ENCODE measurements at regions not wholly inside any gene's neighbourhood (a gene's known extent, or its start where the extent isn't known, plus 50 kb on each side); places are given as distances from the start of the nearest gene placed in this dataset.

GRCh38 chr3:177362626-177363025 is 165.3 kb upstream of the TBL1XR1 start:
- BruUV-seq (replicated peaks), result no TSS peak
- intact Hi-C loops (cut with micrococcal nuclease; ENCODE audit: unreplicated experiment) (no loop called here), in situ Hi-C loops (cut with HindIII; ENCODE audit: extremely low pct_ligation_motif_present, low pct_unique_long_range_greater_than_20kb) (loop anchor here (5.0 to 10.0 kb wide), 2 partner anchors 310 to 412 kb away; no protein-coding TSS in a partner anchor)
- Histone ChIP-seq H3K27ac (ENCODE audit: extremely low read length, insufficient read depth, low read length) (no peak overlapping the region), H3K79me2 (ENCODE audit: insufficient read depth, low read length) (no peaks in the 10 kb centered on the region), H3K4me1 (ENCODE audit: insufficient read depth, low read length) (peaks cover 55% of the 10 kb centered on the region), H2AFZ (ENCODE audit: low read length) (no peak overlapping the region), H3K27me3 (ENCODE audit: control insufficient read depth in 1 of 2, insufficient read depth in 2 of 2, low read length in 2 of 2) (no peaks in the 10 kb centered on the region), H3K9me3 (ENCODE audit: low read length) (no peaks in the 10 kb centered on the region), H3K4me3 (replicated peaks in 1 of 3; ENCODE audit: insufficient read depth in 1 of 3, low read depth in 2 of 3, low read length in 3 of 3) (no peak overlapping the region), H4K20me1 (ENCODE audit: insufficient read depth, low read length) (no peaks in the 10 kb centered on the region), H3K36me3 (replicated peaks in 1 of 2; ENCODE audit: control insufficient read depth in 1 of 2, insufficient read depth in 2 of 2, low read length in 2 of 2) (no peaks in the 10 kb centered on the region), H3K4me2 (ENCODE audit: low read depth, low read length) (0 out of 2 replicates have a peak overlapping the region, but pooled peaks have one; percentile 8), H3K9ac (ENCODE audit: insufficient read depth, low read depth, low read length) (no peak overlapping the region)
- no peak for FAIRE-seq
- ChIA-PET POLR2A (interaction anchor here (1.4 kb wide), 1 partner anchor 24 kb away, joined by 4 read pairs; no protein-coding TSS in a partner anchor), CTCF (ENCODE audit: low intra/inter-chr PET ratio, low total read pairs) (no interaction called here)
- ATAC-seq, result no peak
- DNase-seq (ENCODE audit: low spot score), result no peak
- WGBS (ENCODE audit: low lambda C conversion rate), result 44% methylated on average over 2 of the region's 2 CpGs
- TF ChIP-seq CENPT (CRISPR knock-in tag; IDR thresholded peaks at IDR 0.05; ENCODE audit: low read depth) (no peak), ZNF44 (CRISPR knock-in tag; IDR thresholded peaks at IDR 0.05) (no peak), THAP9 (CRISPR knock-in tag; IDR thresholded peaks at IDR 0.05; ENCODE audit: borderline replicate concordance) (no peak), TCF12 (IDR thresholded peaks at IDR 0.05) (no peak), TCF12 (CRISPR knock-in tag; IDR thresholded peaks at IDR 0.05) (no peak), HDAC2 (CRISPR knock-in tag; IDR thresholded peaks at IDR 0.05) (no peak), KIAA2018 (CRISPR knock-in tag; IDR thresholded peaks at IDR 0.05; ENCODE audit: borderline replicate concordance) (no peak), MBD4 (IDR thresholded peaks at IDR 0.05; ENCODE audit: borderline replicate concordance, low read length) (no peak), IKZF4 (CRISPR knock-in tag; IDR thresholded peaks at IDR 0.05; ENCODE audit: borderline replicate concordance, low read depth, not compliant biosample characterization) (no peak), ZNF143 (CRISPR knock-in tag; IDR thresholded peaks at IDR 0.05) (no peak), CSRNP1 (CRISPR knock-in tag; IDR thresholded peaks at IDR 0.05) (no peak), ETV5 (CRISPR knock-in tag; IDR thresholded peaks at IDR 0.05; ENCODE audit: borderline replicate concordance) (no peak)
